Stimulated activated CD4-positive, alpha-beta T cell treated with anti-CD3 and anti-CD28 coated beads, Interleukin-12 subunit alpha, Interleukin-12 subunit beta, amount 100 ng/mL, for 48 hours (primary cell): ENCODE measurements at regions not wholly inside any gene's neighbourhood (a gene's known extent, or its start where the extent isn't known, plus 50 kb on each side); places are given as distances from the start of the nearest gene placed in this dataset.

Experiments used
- DNase-seq, 3 donors: peaks; one replicate each; pipeline ENCODE4 v3.0.0-alpha.2; 2020; ENCODE audit warnings: low read depth in 2 of 3, low spot score in 1 of 3

- peak in 1 of 3 donors; percentile 16 for DNase-seq
Observed at GRCh38 chr13:40401911-40402776, 264.3 kb downstream of the FOXO1 start.

- DNase-seq, result no peak
Observed at GRCh38 chr13:40402931-40403431, 263.5 kb downstream of the FOXO1 start.

GRCh38 chr13:40403509-40404241, 262.8 kb downstream of the FOXO1 start:
- no peak for DNase-seq

GRCh38 chr13:40404407-40404806, 262.0 kb downstream of the FOXO1 start:
- DNase-seq, result no peak

GRCh38 chr13:40404967-40405716, 261.3 kb downstream of the FOXO1 start:
- no peak for DNase-seq

- no peak for DNase-seq
Observed at GRCh38 chr13:40406405-40407120, 259.9 kb downstream of the FOXO1 start.

- no peak for DNase-seq
Observed at GRCh38 chr13:40407567-40407966, 258.9 kb downstream of the FOXO1 start.

- DNase-seq, result no peak
Observed at GRCh38 chr13:40408602-40409001, 257.8 kb downstream of the FOXO1 start.

- DNase-seq, result no peak
Observed at GRCh38 chr13:40409278-40409677, 257.2 kb downstream of the FOXO1 start.

- DNase-seq, result no peak
Observed at GRCh38 chr13:40410315-40410714, 256.1 kb downstream of the FOXO1 start.

- DNase-seq, result no peak
Observed at GRCh38 chr13:40420160-40420740, 246.2 kb downstream of the FOXO1 start.

- DNase-seq, result no peak
Observed at GRCh38 chr13:40422588-40423235, 243.7 kb downstream of the FOXO1 start.

- no peak for DNase-seq
Observed at GRCh38 chr13:40428354-40428753, 238.1 kb downstream of the FOXO1 start.

GRCh38 chr13:40429706-40430545, 236.5 kb downstream of the FOXO1 start:
- no peak for DNase-seq

- DNase-seq, result no peak
Observed at GRCh38 chr13:40432018-40432978, 234.1 kb downstream of the FOXO1 start.

- DNase-seq, result no peak
Observed at GRCh38 chr13:40433001-40433400, 233.4 kb downstream of the FOXO1 start.

GRCh38 chr13:40433577-40433976, 232.9 kb downstream of the FOXO1 start:
- no peak for DNase-seq
